ENCODE measurements at regions not wholly inside any gene's neighbourhood (a gene's known extent, or its start where the extent isn't known, plus 50 kb on each side); places are given as distances from the start of the nearest gene placed in this dataset.

- Histone ChIP-seq H2AFZ (ENCODE audit: low read depth) (no peak overlapping the region), H3K4me1 (ENCODE audit: low read depth, poor library complexity, severe bottlenecking) (no peaks in the 10 kb centered on the region), H3K79me2 (ENCODE audit: insufficient read depth, low read depth) (no peaks in the 10 kb centered on the region), H3K4me2 (no peak overlapping the region), H3K36me3 (ENCODE audit: insufficient read depth) (no peaks in the 10 kb centered on the region), H3K27ac (no peak overlapping the region), H4K20me1 (ENCODE audit: insufficient read depth) (no peaks in the 10 kb centered on the region), H3K9ac (no peak overlapping the region), H3K4me3 (IDR thresholded peaks at IDR 0.05; ENCODE audit: insufficient read depth, low read depth, low read length) (no peak overlapping the region), H3K27me3 (ENCODE audit: insufficient read depth, low read depth) (no peaks in the 10 kb centered on the region)
- TF ChIP-seq CTCF (conservative IDR thresholded peaks at IDR 0.05; ENCODE audit: low read depth, low read length): no peak
These were observed 334.4 kb upstream of the DLGAP1 start for GRCh38 chr18:4789506-4789905.

GRCh38 chr18:4781873-4782272 lies 326.8 kb upstream of the DLGAP1 start:
- H3K79me2 ChIP-seq (ENCODE audit: insufficient read depth, low read depth): no peaks in the 10 kb centered on the region
- H3K4me2 ChIP-seq: no peak overlapping the region
- no peaks in the 10 kb centered on the region for H3K27me3 ChIP-seq (ENCODE audit: insufficient read depth, low read depth)
- H3K4me3 ChIP-seq (IDR thresholded peaks at IDR 0.05; ENCODE audit: insufficient read depth, low read depth, low read length): no peak overlapping the region
- no peaks in the 10 kb centered on the region for H3K36me3 ChIP-seq (ENCODE audit: insufficient read depth)
- TF ChIP-seq CTCF (conservative IDR thresholded peaks at IDR 0.05; ENCODE audit: low read depth, low read length): no peak
- no peaks in the 10 kb centered on the region for H3K4me1 ChIP-seq (ENCODE audit: low read depth, poor library complexity, severe bottlenecking)
- no peaks in the 10 kb centered on the region for H4K20me1 ChIP-seq (ENCODE audit: insufficient read depth)
- H3K27ac ChIP-seq: no peak overlapping the region
- no peak overlapping the region for H2AFZ ChIP-seq (ENCODE audit: low read depth)
- H3K9ac ChIP-seq: no peak overlapping the region

GRCh38 chr18:4765401-4765800 lies 310.3 kb upstream of the DLGAP1 start:
- H4K20me1 ChIP-seq (ENCODE audit: insufficient read depth): no peaks in the 10 kb centered on the region
- no peak overlapping the region for H3K9ac ChIP-seq
- H3K36me3 ChIP-seq (ENCODE audit: insufficient read depth): no peaks in the 10 kb centered on the region; the same call in 1 of the 2 replicates
- H3K27me3 ChIP-seq (ENCODE audit: insufficient read depth, low read depth): no peaks in the 10 kb centered on the region
- no peak overlapping the region for H3K27ac ChIP-seq
- no peak overlapping the region for H2AFZ ChIP-seq (ENCODE audit: low read depth)
- H3K4me3 ChIP-seq (IDR thresholded peaks at IDR 0.05; ENCODE audit: insufficient read depth, low read depth, low read length): no peak overlapping the region
- no peaks in the 10 kb centered on the region for H3K79me2 ChIP-seq (ENCODE audit: insufficient read depth, low read depth)
- H3K4me1 ChIP-seq (ENCODE audit: low read depth, poor library complexity, severe bottlenecking): no peaks in the 10 kb centered on the region
- no peak for TF ChIP-seq CTCF (conservative IDR thresholded peaks at IDR 0.05; ENCODE audit: low read depth, low read length)
- no peak overlapping the region for H3K4me2 ChIP-seq

- H2AFZ ChIP-seq (ENCODE audit: low read depth): no peak overlapping the region
- no peaks in the 10 kb centered on the region for H3K4me1 ChIP-seq (ENCODE audit: low read depth, poor library complexity, severe bottlenecking)
- no peak overlapping the region for H3K27ac ChIP-seq
- no peaks in the 10 kb centered on the region for H3K79me2 ChIP-seq (ENCODE audit: insufficient read depth, low read depth)
- no peaks in the 10 kb centered on the region for H3K27me3 ChIP-seq (ENCODE audit: insufficient read depth, low read depth)
- no peak overlapping the region for H3K4me2 ChIP-seq
- no peaks in the 10 kb centered on the region for H3K36me3 ChIP-seq (ENCODE audit: insufficient read depth)
- TF ChIP-seq CTCF (conservative IDR thresholded peaks at IDR 0.05; ENCODE audit: low read depth, low read length): no peak
- no peaks in the 10 kb centered on the region for H4K20me1 ChIP-seq (ENCODE audit: insufficient read depth)
- H3K4me3 ChIP-seq (IDR thresholded peaks at IDR 0.05; ENCODE audit: insufficient read depth, low read depth, low read length): no peak overlapping the region
- H3K9ac ChIP-seq: no peak overlapping the region
These were observed 307.2 kb upstream of the DLGAP1 start for GRCh38 chr18:4762330-4762729.

All from KMS-11 (cell line).